ENCODE measurements at regions not wholly inside any gene's neighbourhood (a gene's known extent, or its start where the extent isn't known, plus 50 kb on each side); places are given as distances from the start of the nearest gene placed in this dataset.
"Not testable (repeated sequence)": the region's sequence is repeated elsewhere in the genome, so short reads cannot be mapped to it uniquely, and the experiment has no call there.

DNA sequence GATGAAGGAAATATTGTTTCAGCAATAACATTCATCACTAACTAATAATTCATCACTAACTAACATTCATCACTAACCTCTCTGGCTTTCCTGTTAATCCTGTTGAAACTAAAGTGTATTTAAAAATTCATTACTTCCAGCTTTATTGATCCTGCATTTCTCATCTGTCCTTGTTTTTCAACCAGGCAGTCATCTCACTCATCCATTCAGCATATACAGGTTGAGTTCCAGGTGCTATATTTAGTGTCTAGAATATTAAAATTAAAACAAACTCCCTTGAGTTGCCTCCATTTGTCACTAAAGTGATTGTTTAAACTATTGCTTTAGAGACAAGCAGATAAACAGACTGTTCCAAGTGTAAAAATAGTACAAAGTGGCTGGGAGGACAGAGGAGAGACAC, 58.1 kb downstream of the ATXN7L3B start:
- Histone ChIP-seq H3K4me1 (ENCODE audit: control insufficient read depth, low read depth, low read length) (no peaks in the 10 kb centered on the region), H3K27me3 (ENCODE audit: control insufficient read depth, insufficient read depth, low read length) (no peaks in the 10 kb centered on the region), H3K36me3 (ENCODE audit: control insufficient read depth, low read depth, low read length) (no peaks in the 10 kb centered on the region), H3K4me3 (ENCODE audit: low read length) (no peak overlapping the region), H3K27ac (ENCODE audit: low read length) (no peak overlapping the region), H3K9ac (ENCODE audit: low read length) (no peak overlapping the region), H3K9me3 (ENCODE audit: control insufficient read depth, low read depth, low read length) (peaks cover 8% of the 10 kb centered on the region)

GRCh38 chr12:74598819-74599218, 61.2 kb downstream of the ATXN7L3B start:
- Histone ChIP-seq H3K27ac (ENCODE audit: low read length) (no peak overlapping the region), H3K9me3 (ENCODE audit: control insufficient read depth, low read depth, low read length) (peaks cover 8% of the 10 kb centered on the region), H3K27me3 (ENCODE audit: control insufficient read depth, insufficient read depth, low read length) (no peaks in the 10 kb centered on the region), H3K36me3 (ENCODE audit: control insufficient read depth, low read depth, low read length) (no peaks in the 10 kb centered on the region), H3K4me1 (ENCODE audit: control insufficient read depth, low read depth, low read length) (no peaks in the 10 kb centered on the region), H3K9ac (ENCODE audit: low read length) (no peak overlapping the region), H3K4me3 (ENCODE audit: low read length) (no peak overlapping the region)

- no peak overlapping the region for H3K4me3 ChIP-seq (ENCODE audit: low read length)
- no peak overlapping the region for H3K27ac ChIP-seq (ENCODE audit: low read length)
- H3K27me3 ChIP-seq (ENCODE audit: control insufficient read depth, insufficient read depth, low read length): no peaks in the 10 kb centered on the region
Measured at GRCh38 chr12:74599932-74600331, 62.3 kb downstream of the ATXN7L3B start.

DNA sequence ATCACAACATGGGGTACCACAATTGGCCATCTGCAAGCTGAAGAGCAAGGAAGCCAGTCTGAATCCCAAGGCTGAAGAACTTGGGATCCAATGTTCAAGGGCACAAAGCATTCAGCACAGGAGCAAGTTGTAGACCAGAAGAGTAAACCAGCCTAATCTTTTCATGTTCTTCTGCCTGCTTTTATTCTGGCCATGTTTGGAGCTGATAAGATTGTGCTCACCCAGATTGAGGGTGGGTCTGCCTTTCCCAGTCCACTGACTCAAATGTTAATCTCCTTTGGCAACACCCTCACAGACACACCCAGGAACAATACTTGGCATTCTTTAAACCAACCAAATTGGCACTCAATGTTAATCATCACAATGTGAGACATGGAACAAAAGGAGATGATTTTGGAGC, 63.2 kb downstream of the ATXN7L3B start:
- H3K4me3 ChIP-seq (ENCODE audit: low read length); H3K4me1 ChIP-seq (ENCODE audit: control insufficient read depth, low read depth, low read length); H3K9me3 ChIP-seq (ENCODE audit: control insufficient read depth, low read depth, low read length); H3K9ac ChIP-seq (ENCODE audit: low read length); H3K27ac ChIP-seq (ENCODE audit: low read length); H3K27me3 ChIP-seq (ENCODE audit: control insufficient read depth, insufficient read depth, low read length); H3K36me3 ChIP-seq (ENCODE audit: control insufficient read depth, low read depth, low read length): not testable (repeated sequence)

More at GRCh38 chr12:74599932-74600331, 62.3 kb downstream of the ATXN7L3B start:
- Histone ChIP-seq H3K4me1 (ENCODE audit: control insufficient read depth, low read depth, low read length) (no peaks in the 10 kb centered on the region), H3K9me3 (ENCODE audit: control insufficient read depth, low read depth, low read length) (peaks cover 8% of the 10 kb centered on the region), H3K36me3 (ENCODE audit: control insufficient read depth, low read depth, low read length) (no peaks in the 10 kb centered on the region), H3K9ac (ENCODE audit: low read length) (no peak overlapping the region)

DNA sequence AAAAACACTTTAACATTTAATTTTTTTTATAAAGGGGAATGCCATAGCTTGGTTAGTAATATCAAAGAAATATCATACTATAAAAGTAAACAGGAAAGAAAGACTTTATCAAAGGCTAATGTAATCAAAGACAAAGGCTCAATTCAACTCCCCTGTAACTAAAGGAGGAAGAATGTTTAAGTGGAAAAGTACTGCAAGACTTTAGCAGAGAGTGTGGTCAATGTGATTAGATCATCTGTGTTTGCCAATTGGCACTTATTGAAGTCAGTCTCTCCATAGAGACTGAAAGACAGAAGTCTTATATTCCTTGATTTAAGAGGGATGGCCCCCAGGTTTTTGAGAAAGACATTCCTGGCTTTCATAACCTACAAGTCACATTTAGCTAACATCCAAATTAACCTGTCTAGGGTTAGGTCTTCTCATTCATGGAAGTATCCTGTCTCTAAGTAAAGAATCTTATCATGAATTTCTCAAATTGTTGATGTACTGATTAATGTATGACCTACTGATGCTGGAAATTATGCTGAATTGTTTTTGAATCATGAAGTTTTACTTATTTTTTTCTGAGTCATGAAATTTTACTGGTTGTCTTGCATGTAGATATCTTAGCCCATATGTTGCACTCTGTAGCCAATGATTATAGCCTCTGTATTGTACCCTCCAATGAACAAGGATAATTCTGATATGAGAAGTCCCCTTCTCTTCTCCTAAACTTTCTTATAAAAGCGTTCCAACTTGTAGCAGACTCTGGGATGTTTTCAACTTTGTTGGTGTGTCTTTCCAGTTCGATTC, 65.4 kb downstream of the ATXN7L3B start:
- Histone ChIP-seq H3K36me3 (ENCODE audit: control insufficient read depth, low read depth, low read length) (no peaks in the 10 kb centered on the region), H3K27ac (ENCODE audit: low read length) (no peak overlapping the region), H3K9me3 (ENCODE audit: control insufficient read depth, low read depth, low read length) (peaks cover 8% of the 10 kb centered on the region), H3K4me3 (ENCODE audit: low read length) (no peak overlapping the region), H3K4me1 (ENCODE audit: control insufficient read depth, low read depth, low read length) (no peaks in the 10 kb centered on the region), H3K27me3 (ENCODE audit: control insufficient read depth, insufficient read depth, low read length) (no peaks in the 10 kb centered on the region), H3K9ac (ENCODE audit: low read length) (no peak overlapping the region)

DNA sequence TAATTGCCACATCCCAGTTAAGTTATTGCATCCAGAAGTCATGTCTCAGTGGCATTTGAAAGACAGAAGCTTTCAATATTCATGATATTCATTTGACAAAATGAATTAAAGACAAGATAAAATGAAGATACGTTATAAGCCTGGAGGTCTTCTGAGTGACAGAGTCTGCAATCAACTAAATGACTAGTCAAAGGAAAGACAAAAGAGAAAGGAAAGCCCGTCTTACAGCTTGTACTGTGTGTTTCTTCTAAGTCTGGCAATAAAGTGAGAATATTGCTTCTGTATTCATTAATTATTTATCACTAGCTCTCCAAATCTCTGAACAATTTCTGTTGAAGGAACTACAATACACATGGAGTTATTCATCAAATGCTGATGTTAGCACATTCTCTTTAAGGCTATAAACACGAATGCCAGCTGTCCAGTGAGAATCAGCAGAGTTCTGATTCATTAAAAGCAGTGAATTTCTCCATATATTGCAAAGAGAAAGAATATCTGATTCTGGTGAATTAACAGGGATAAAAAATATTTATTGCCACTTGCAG, 70.7 kb downstream of the ATXN7L3B start:
- H3K9me3 ChIP-seq (ENCODE audit: control insufficient read depth, low read depth, low read length): no peaks in the 10 kb centered on the region
- no peaks in the 10 kb centered on the region for H3K4me1 ChIP-seq (ENCODE audit: control insufficient read depth, low read depth, low read length)
- H3K4me3 ChIP-seq (ENCODE audit: low read length): no peak overlapping the region
- no peak overlapping the region for H3K27ac ChIP-seq (ENCODE audit: low read length)
- no peak overlapping the region for H3K9ac ChIP-seq (ENCODE audit: low read length)
- H3K36me3 ChIP-seq (ENCODE audit: control insufficient read depth, low read depth, low read length): no peaks in the 10 kb centered on the region
- H3K27me3 ChIP-seq (ENCODE audit: control insufficient read depth, insufficient read depth, low read length): no peaks in the 10 kb centered on the region

- H3K9me3 ChIP-seq (ENCODE audit: control insufficient read depth, low read depth, low read length): no peaks in the 10 kb centered on the region
- H3K36me3 ChIP-seq (ENCODE audit: control insufficient read depth, low read depth, low read length): no peaks in the 10 kb centered on the region
- no peaks in the 10 kb centered on the region for H3K4me1 ChIP-seq (ENCODE audit: control insufficient read depth, low read depth, low read length)
- H3K4me3 ChIP-seq (ENCODE audit: low read length): no peak overlapping the region
- H3K27me3 ChIP-seq (ENCODE audit: control insufficient read depth, insufficient read depth, low read length): no peaks in the 10 kb centered on the region
- H3K27ac ChIP-seq (ENCODE audit: low read length): no peak overlapping the region
- no peak overlapping the region for H3K9ac ChIP-seq (ENCODE audit: low read length)
Measured at GRCh38 chr12:74610711-74611110, 73.1 kb downstream of the ATXN7L3B start.

GRCh38 chr12:74614426-74614825, 76.8 kb downstream of the ATXN7L3B start:
- Histone ChIP-seq H3K36me3 (ENCODE audit: control insufficient read depth, low read depth, low read length) (no peaks in the 10 kb centered on the region), H3K27ac (ENCODE audit: low read length) (no peak overlapping the region), H3K4me3 (ENCODE audit: low read length) (no peak overlapping the region), H3K4me1 (ENCODE audit: control insufficient read depth, low read depth, low read length) (no peaks in the 10 kb centered on the region), H3K27me3 (ENCODE audit: control insufficient read depth, insufficient read depth, low read length) (no peaks in the 10 kb centered on the region), H3K9ac (ENCODE audit: low read length) (no peak overlapping the region), H3K9me3 (ENCODE audit: control insufficient read depth, low read depth, low read length) (no peaks in the 10 kb centered on the region)

- Histone ChIP-seq H3K4me1 (ENCODE audit: control insufficient read depth, low read depth, low read length) (no peaks in the 10 kb centered on the region), H3K36me3 (ENCODE audit: control insufficient read depth, low read depth, low read length) (no peaks in the 10 kb centered on the region), H3K9me3 (ENCODE audit: control insufficient read depth, low read depth, low read length) (no peaks in the 10 kb centered on the region), H3K4me3 (ENCODE audit: low read length) (no peak overlapping the region), H3K9ac (ENCODE audit: low read length) (no peak overlapping the region), H3K27me3 (ENCODE audit: control insufficient read depth, insufficient read depth, low read length) (no peaks in the 10 kb centered on the region), H3K27ac (ENCODE audit: low read length) (no peak overlapping the region)
Measured at GRCh38 chr12:74619084-74619483, 81.4 kb downstream of the ATXN7L3B start.

DNA sequence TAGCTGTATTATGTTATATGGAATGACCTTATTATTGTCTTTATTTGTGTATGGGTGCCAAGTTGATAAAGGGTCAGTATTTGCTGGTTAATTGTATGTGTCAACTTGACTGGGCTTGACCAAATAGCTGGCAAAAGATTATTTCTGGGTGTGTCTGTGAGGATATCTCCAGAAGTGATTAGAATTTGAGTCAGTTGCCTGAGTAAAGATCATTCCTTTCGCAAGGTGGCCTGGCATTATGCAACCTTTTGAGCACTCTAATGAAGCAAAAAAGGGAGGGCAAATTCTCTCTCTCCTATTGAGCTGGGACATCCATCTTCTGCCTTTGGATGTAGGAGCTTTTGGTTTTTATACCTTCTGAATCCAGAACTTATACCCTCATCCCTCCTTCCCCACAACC, 82.2 kb downstream of the ATXN7L3B start:
- no peaks in the 10 kb centered on the region for H3K36me3 ChIP-seq (ENCODE audit: control insufficient read depth, low read depth, low read length)
- H3K27me3 ChIP-seq (ENCODE audit: control insufficient read depth, insufficient read depth, low read length): no peaks in the 10 kb centered on the region
- no peaks in the 10 kb centered on the region for H3K4me1 ChIP-seq (ENCODE audit: control insufficient read depth, low read depth, low read length)
- no peak overlapping the region for H3K27ac ChIP-seq (ENCODE audit: low read length)
- H3K9ac ChIP-seq (ENCODE audit: low read length): no peak overlapping the region
- H3K4me3 ChIP-seq (ENCODE audit: low read length): no peak overlapping the region
- H3K9me3 ChIP-seq (ENCODE audit: control insufficient read depth, low read depth, low read length): no peaks in the 10 kb centered on the region

DNA sequence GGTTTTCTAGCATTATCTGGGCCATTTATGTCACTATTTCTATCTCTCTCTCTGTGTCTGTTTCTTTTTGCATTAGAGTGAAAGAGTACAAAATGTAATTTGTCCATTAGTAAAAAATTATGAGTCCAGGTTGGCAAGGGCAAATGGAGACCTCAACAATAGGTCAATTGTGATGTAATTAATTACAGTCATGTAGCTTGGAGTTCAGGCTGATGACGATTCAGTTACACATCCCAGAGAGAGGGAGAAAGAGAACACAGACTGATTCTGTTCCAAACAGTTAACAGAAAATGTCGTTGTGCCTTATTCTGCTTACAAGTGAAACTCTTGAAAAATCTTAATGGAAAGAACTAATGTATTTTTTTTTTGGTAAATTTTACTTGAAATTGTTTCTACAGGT, 83.3 kb downstream of the ATXN7L3B start:
- H3K4me1 ChIP-seq (ENCODE audit: control insufficient read depth, low read depth, low read length): no peaks in the 10 kb centered on the region
- no peaks in the 10 kb centered on the region for H3K27me3 ChIP-seq (ENCODE audit: control insufficient read depth, insufficient read depth, low read length)
- no peak overlapping the region for H3K9ac ChIP-seq (ENCODE audit: low read length)
- no peaks in the 10 kb centered on the region for H3K9me3 ChIP-seq (ENCODE audit: control insufficient read depth, low read depth, low read length)
- H3K36me3 ChIP-seq (ENCODE audit: control insufficient read depth, low read depth, low read length): no peaks in the 10 kb centered on the region
- H3K4me3 ChIP-seq (ENCODE audit: low read length): no peak overlapping the region
- H3K27ac ChIP-seq (ENCODE audit: low read length): no peak overlapping the region

DNA sequence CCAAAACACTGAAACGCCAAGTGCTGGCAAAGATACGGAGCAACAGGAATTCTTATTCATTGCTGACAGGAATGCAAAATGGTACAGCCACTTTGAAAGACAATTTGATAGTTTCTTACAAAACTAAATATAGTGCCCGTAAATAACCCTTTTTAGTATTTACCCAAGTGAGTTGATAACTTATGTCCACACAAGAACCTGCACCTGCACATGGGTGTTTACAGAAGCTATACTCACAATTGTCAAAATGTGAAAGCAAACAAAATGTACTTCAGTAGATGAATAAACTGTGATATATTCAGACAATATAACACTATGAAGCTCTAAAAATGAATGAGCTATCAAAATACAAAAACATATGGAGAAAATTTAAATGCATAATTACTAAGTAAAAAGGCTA, 86.6 kb downstream of the ATXN7L3B start:
- no peak overlapping the region for H3K9ac ChIP-seq (ENCODE audit: low read length)
- no peaks in the 10 kb centered on the region for H3K4me1 ChIP-seq (ENCODE audit: control insufficient read depth, low read depth, low read length)
- no peaks in the 10 kb centered on the region for H3K27me3 ChIP-seq (ENCODE audit: control insufficient read depth, insufficient read depth, low read length)
- H3K9me3 ChIP-seq (ENCODE audit: control insufficient read depth, low read depth, low read length): no peaks in the 10 kb centered on the region
- H3K27ac ChIP-seq (ENCODE audit: low read length): no peak overlapping the region
- H3K4me3 ChIP-seq (ENCODE audit: low read length): no peak overlapping the region
- H3K36me3 ChIP-seq (ENCODE audit: control insufficient read depth, low read depth, low read length): no peaks in the 10 kb centered on the region

Data from iPS-18a (cell line).